A549 (cell line): ENCODE measurements at regions not wholly inside any gene's neighbourhood (a gene's known extent, or its start where the extent isn't known, plus 50 kb on each side); places are given as distances from the start of the nearest gene placed in this dataset.

Experiments
- ATAC-seq, 2 experiments: fragments of 200-7000 bp in 1 of 2; fragments of >200 bp in 1 of 2; cut with Nextera tagmentation in 1 of 2; cut with Tn5 transposase in 1 of 2; 3 replicates each; pipeline versions ENCODE4 v1.8.0 to v1.9.1; 2018 to 2020; ENCODE audit warnings: mild to moderate bottlenecking in 1 of 2, moderate library complexity in 1 of 2
- CTCF ChIA-PET: fragments of 300-600 bp; sonication (Branson Sonifier 250); formaldehyde crosslinking; extraction: SDS; loops from one replicate; lab custom pipeline; 2021; ENCODE audit warnings: antibody characterized with exemption, inconsistent platforms; lab: Yijun Ruan, JAX
- POLR2A ChIA-PET: fragments of 350-600 bp; formaldehyde crosslinking; extraction: SDS; loops from one replicate; lab custom pipeline; 2021; ENCODE audit warnings: antibody characterized with exemption, inconsistent platforms; lab: Yijun Ruan, JAX
- DNase-seq, 2 experiments: peaks; one replicate each; pipeline versions ENCODE4 v3.0.0 to v3.0.0-alpha.2; 2011 to 2016; ENCODE audit warnings: low read depth in 1 of 2, low spot score in 1 of 2
- FAIRE-seq: peaks from 2 replicates; lab custom pipeline; 2011; peaks lifted over from hg19 to GRCh38; lab: Jason Lieb, UNC
- H3K27ac ChIP-seq, 2 experiments: fragments of >200 bp; sonication (Bioruptor Twin); formaldehyde crosslinking; 3 replicates each; pipeline ENCODE4 v1.5.1; 2016 to 2017
- H3K4me1 ChIP-seq: fragments of >200 bp; sonication (Bioruptor Twin); formaldehyde crosslinking; 3 replicates; pipeline ENCODE4 v1.6.1; 2016
- H3K4me2 ChIP-seq: fragments of >200 bp; sonication (Bioruptor Twin); formaldehyde crosslinking; 3 replicates; pipeline ENCODE4 v1.6.1; 2016
- H3K4me3 ChIP-seq: fragments of >200 bp; sonication (Bioruptor Twin); formaldehyde crosslinking; 3 replicates; pipeline ENCODE4 v1.5.1; 2016
- H3K9me3 ChIP-seq: fragments of >200 bp; sonication (Bioruptor Twin); formaldehyde crosslinking; 3 replicates; pipeline ENCODE4 v1.6.1; 2016
- CBX2 ChIP-seq: fragments of 200-600 bp; sonication (generic); IDR thresholded peaks from 2 replicates; pipeline ENCODE4 v1.6.1; 2016; ENCODE audit warnings: low read depth, mild to moderate bottlenecking, borderline replicate concordance
- CBX8 ChIP-seq: fragments of 200-600 bp; sonication (generic); IDR thresholded peaks from 2 replicates; pipeline ENCODE4 v1.6.1; 2016
- CEBPB ChIP-seq, 2 experiments: fragments of >200 bp in 1 of 2; sonication (Bioruptor Twin) in 1 of 2; formaldehyde crosslinking in 1 of 2; IDR thresholded peaks; 2 replicates each; pipeline ENCODE4 v1.6.1; 2012 to 2016
- E2F6 ChIP-seq: IDR thresholded peaks from 2 replicates; pipeline ENCODE4 v1.6.1; 2012; ENCODE audit warnings: low read depth, borderline replicate concordance
- EHF ChIP-seq: fragments of 250-450 bp; sonication (Bioruptor Pico); IDR thresholded peaks from 2 replicates; pipeline ENCODE4 v1.5.0; 2020; ENCODE audit warnings: mild to moderate bottlenecking
- ELK1 ChIP-seq: fragments of 150-350 bp; IDR thresholded peaks from 2 replicates; pipeline ENCODE4 v1.6.1; 2014; ENCODE audit warnings: low read depth, mild to moderate bottlenecking, low read length
- FOSL2 ChIP-seq, 2 experiments: fragments of 450-650 bp in 1 of 2; fragments of >200 bp in 1 of 2; sonication (Bioruptor Twin) in 1 of 2; formaldehyde crosslinking; IDR thresholded peaks; 2 replicates each; pipeline versions ENCODE4 v1.5.0 to v1.6.1; 2016 to 2020; ENCODE audit warnings: mild to moderate bottlenecking in 1 of 2, moderate library complexity in 1 of 2
- FOXS1 ChIP-seq: fragments of 250-450 bp; sonication (Bioruptor Pico); IDR thresholded peaks from 2 replicates; pipeline ENCODE4 v1.5.0; 2020; ENCODE audit warnings: mild to moderate bottlenecking, moderate library complexity
- HEYL ChIP-seq: fragments of 250-450 bp; sonication (Bioruptor Pico); IDR thresholded peaks from 2 replicates; pipeline ENCODE4 v1.8.0; 2021; ENCODE audit warnings: mild to moderate bottlenecking, moderate library complexity
- HMGXB4 ChIP-seq: fragments of 250-450 bp; sonication (Bioruptor Pico); IDR thresholded peaks from 2 replicates; pipeline ENCODE4 v1.5.0; 2021; ENCODE audit warnings: mild to moderate bottlenecking, moderate library complexity, borderline replicate concordance
- HOXA7 ChIP-seq: fragments of 250-450 bp; sonication (Bioruptor Pico); IDR thresholded peaks from 2 replicates; pipeline ENCODE4 v1.5.0; 2020; ENCODE audit warnings: mild to moderate bottlenecking, moderate library complexity
- JUNB ChIP-seq: fragments of >200 bp; sonication (Bioruptor Twin); formaldehyde crosslinking; IDR thresholded peaks from 2 replicates; pipeline ENCODE4 v1.6.1; 2016
- PBX3 ChIP-seq: IDR thresholded peaks from 2 replicates; pipeline ENCODE4 v1.6.1; 2012
- PHF8 ChIP-seq: fragments of 200-600 bp; sonication (generic); IDR thresholded peaks from 2 replicates; pipeline ENCODE4 v1.6.1; 2016; ENCODE audit warnings: low read depth, mild to moderate bottlenecking, antibody characterized with exemption, moderate library complexity, borderline replicate concordance
- POLR2A ChIP-seq: IDR thresholded peaks from 2 replicates; pipeline ENCODE4 v1.6.1; 2012; ENCODE audit warnings: mild to moderate bottlenecking, low read length
- RAD21 ChIP-seq, 2 experiments: fragments of >200 bp in 1 of 2; sonication (Bioruptor Twin) in 1 of 2; formaldehyde crosslinking in 1 of 2; IDR thresholded peaks in 1 of 2; conservative IDR thresholded peaks in 1 of 2; 2 replicates in 1 of 2; 3 replicates in 1 of 2; pipeline ENCODE4 v1.6.1; 2012 to 2018; ENCODE audit warnings: inconsistent platforms in 1 of 2
- RCOR1 ChIP-seq: fragments of 150-350 bp; IDR thresholded peaks from 2 replicates; pipeline ENCODE4 v1.6.1; 2014; ENCODE audit warnings: antibody characterized with exemption, low read length, low read depth
- REST ChIP-seq: fragments of 200-600 bp; sonication (generic); IDR thresholded peaks from 2 replicates; pipeline ENCODE4 v1.6.1; 2016; ENCODE audit warnings: antibody characterized with exemption, mild to moderate bottlenecking, moderate library complexity
- USF2 ChIP-seq: fragments of 450-650 bp; IDR thresholded peaks from 2 replicates; pipeline ENCODE4 v1.6.1; 2014; ENCODE audit warnings: antibody characterized with exemption
- ZC3H11A ChIP-seq: fragments of 450-650 bp; IDR thresholded peaks from 2 replicates; pipeline ENCODE4 v1.6.1; 2014; ENCODE audit warnings: antibody characterized with exemption, mild to moderate bottlenecking
- WGBS: methylation state at CpG from one replicate; pipeline ENCODE4 v1.1.6; 2017; ENCODE audit errors: missing lambda C conversion rate; 5-methylcytosine and 5-hydroxymethylcytosine counted together

GRCh38 chr2:40002339-40002738 lies 223.3 kb upstream of the THUMPD2 start:
- Histone ChIP-seq H3K4me1 (no peaks in the 10 kb centered on the region), H3K4me2 (no peak overlapping the region), H3K4me3 (no peak overlapping the region), H3K9me3 (0 out of 3 replicates have a peak, but pooled peaks cover 2% of the 10 kb centered on the region), H3K27ac (no peak overlapping the region)
- POLR2A ChIA-PET, result no interaction called here
- DNase-seq (no peak), FAIRE-seq (no peak), ATAC-seq (no peak)
- 59% methylated on average over 3 of the region's 3 CpGs for WGBS
- no peak for TF ChIP-seq EHF (CRISPR knock-in tag)
- TF ChIP-seq FOXS1 (CRISPR knock-in tag), result no peak
- TF ChIP-seq REST, result no peak
- no peak for TF ChIP-seq E2F6
- no peak for TF ChIP-seq PBX3
- no peak for TF ChIP-seq USF2
- TF ChIP-seq CBX8, result no peak
- TF ChIP-seq PHF8, result no peak
- no peak for TF ChIP-seq HMGXB4
- no peak for TF ChIP-seq ELK1
- CTCF ChIA-PET, result no interaction called here

- no peak for FAIRE-seq
- WGBS, result 19% methylated on average over 4 of the region's 4 CpGs
- POLR2A ChIA-PET, result no interaction called here
- DNase-seq, result no peak
- Histone ChIP-seq H3K27ac (no peak overlapping the region), H3K4me2 (no peak overlapping the region), H3K9me3 (no peaks in the 10 kb centered on the region), H3K4me1 (no peaks in the 10 kb centered on the region), H3K4me3 (no peak overlapping the region)
- CTCF ChIA-PET, result no interaction called here
- no peak for ATAC-seq
- TF ChIP-seq POLR2A (no peak), RAD21 (conservative IDR thresholded peaks at IDR 0.05 in 1 of 2, IDR thresholded peaks at IDR 0.05 in 1 of 2) (no peak), HOXA7 (CRISPR knock-in tag) (no peak), RCOR1 (no peak), FOSL2 (IDR thresholded peaks at IDR 0.05) (no peak), FOSL2 (CRISPR knock-in tag; IDR thresholded peaks at IDR 0.05) (no peak), PHF8 (no peak), FOXS1 (CRISPR knock-in tag) (no peak), CBX2 (no peak), ZC3H11A (no peak), JUNB (no peak), CEBPB (IDR thresholded peaks at IDR 0.05) (no peak), HEYL (no peak)
These were observed 220.8 kb upstream of the THUMPD2 start for GRCh38 chr2:39999864-40000263.
